Inflammatory macrophage treated with lipopolysaccharide for 1 hour (primary cell): ENCODE measurements at regions not wholly inside any gene's neighbourhood (a gene's known extent, or its start where the extent isn't known, plus 50 kb on each side); places are given as distances from the start of the nearest gene placed in this dataset.

Experiments
- DNase-seq, 2 donors: peaks; one replicate each; pipeline ENCODE4 v3.0.0-alpha.2; 2020 to 2022

DNA sequence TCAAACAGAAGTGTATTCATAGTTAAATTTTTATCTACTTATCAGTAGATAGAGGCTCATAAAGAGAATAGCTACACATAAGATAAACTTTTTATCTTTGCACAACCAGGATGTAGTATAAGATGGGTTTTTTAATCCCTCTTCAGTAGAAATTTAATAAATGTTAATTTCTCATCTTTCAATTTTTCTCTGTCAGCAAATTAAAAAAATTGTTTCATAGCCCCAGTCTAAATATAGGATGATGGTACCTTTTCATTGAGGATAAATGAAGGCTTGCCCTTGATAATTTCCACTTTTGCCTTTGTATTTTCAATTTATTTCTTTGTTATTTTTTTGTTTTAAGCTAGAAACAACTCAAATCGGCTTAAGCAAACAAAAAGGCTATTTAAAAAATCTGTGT lies 251.2 kb upstream of the NOX3 start:
- no peak for DNase-seq

DNA sequence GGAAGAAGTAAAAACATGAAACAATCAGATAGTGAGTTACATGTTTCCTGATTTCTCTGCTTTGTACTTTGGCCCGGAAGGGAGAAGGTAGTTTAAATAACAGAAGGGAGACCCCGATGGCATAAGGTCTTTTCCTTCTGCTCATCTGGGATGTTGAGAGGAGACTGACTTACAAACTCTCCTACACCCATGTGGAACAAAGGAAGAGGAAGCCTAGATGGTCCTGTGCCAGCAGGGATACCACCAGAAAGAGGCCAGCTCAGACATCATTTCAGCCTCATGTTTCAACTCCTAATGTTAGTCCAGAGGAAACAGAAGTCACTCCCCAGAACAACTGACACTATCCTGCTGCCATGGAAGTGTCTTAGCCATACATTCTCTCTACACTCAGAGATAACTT lies 250.7 kb upstream of the NOX3 start:
- DNase-seq, result no peak

DNA sequence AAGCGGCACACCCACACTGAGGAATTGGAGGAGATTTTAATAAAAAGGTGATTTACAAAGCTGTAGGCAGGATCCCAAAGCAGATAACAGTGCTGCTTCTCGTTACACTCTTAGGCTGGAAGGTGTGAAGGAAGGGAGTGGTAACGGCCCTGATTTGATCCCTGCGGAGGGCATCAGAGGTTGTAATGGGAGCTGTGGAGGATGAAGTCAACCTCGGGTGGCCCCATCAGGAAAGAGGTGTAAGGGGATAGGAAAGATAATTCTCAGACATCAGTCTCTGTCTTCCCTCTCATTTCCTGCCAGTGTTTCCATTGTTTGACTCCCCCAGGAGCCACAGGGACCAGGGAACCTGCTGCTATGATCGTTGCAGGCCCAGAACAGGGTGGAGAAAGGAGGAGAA lies 245.7 kb upstream of the NOX3 start:
- no peak for DNase-seq

DNA sequence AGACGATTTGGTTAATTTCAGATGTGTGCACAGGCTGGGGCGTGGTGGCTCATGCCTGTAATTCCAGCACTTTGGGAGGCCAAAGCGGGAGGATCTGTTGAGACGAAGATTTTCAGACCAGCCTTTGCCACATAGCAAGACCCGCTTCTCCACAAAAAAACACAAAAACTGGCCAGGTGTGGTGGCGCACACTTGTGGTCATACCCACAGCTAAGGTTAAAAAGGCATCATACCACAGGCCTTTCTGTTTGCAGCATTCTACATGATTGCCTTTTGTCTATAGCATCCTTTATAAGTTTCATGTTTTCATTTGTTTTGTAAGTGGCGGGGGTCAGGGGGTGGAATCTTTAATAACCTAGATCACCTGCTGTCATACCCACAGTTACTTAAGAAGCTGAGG lies 239.9 kb upstream of the NOX3 start:
- no peak for DNase-seq

DNA sequence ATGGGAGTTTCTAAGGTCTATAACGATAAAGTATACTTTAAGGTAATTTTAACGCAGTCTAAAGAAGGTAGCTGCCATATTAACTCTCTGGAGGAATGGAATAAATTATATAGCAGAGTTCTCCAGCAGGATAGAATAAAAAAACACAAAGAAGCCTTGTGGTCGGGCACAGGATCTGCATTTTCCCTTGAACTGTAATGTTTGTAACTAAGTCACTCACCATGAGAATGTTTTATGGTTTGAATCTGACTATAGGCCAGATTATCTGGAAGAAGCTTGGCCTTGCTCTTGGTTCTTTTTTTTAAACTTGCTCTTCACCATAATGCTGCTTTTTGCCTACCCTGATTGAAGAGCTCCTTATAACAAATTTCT lies 238.8 kb upstream of the NOX3 start:
- no peak for DNase-seq

DNA sequence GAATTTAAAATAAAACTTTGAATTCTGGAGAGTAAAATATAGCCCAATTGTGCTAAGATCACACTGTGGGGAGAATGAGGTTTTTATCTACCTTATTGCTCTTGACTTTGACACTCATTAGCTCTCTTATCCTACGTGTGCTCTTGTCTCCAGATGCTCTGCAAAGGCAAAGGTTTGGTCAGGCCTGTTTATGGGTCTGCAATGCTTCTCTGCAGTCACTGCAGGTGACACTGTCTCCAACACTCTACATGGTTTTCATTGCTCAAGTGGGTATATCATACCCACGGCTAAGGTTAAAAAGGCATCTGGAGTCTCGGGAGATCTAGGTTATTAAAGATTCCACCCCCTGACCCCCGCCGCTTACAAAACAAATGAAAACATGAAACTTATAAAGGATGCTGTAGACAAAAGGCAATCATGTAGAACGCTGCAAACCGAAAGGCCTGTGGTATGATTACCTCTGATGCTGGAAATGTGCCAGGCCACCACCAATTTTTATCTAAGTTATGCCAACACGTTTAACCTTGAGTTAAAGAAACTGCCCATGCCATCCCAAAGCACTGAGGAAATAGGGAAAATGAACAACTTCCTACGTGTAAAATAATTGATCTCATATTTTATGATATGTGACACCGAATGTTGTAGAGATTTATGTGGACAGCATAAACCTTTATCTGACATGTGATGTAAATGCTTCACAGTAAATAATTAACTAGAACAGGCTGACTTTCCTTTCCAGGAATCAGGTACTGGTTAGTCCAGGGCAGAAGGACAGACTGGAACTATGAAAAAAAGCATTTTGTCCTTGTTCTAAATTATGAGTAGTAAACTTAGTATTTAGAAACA lies 238.2 kb upstream of the NOX3 start:
- no peak for DNase-seq

DNA sequence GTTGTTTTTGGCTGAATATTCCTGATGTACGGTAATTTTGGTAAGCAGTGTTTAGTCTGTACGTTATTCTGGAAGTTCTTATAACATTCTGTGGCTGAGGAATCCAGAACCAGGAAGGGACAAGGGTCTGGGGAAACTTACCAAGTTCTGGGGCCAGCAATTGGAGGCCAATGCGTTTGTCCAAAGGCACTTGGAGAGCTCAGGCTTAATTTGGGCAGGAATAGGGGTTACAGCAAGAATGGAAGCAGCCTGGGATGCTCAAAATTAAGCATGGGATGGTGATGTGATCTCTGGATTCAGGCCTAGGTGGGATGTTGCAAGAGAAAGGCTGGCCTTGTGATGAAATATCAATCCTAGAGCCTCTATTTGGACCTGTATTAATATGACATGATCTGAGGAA lies 235.2 kb upstream of the NOX3 start:
- DNase-seq, result no peak

DNA sequence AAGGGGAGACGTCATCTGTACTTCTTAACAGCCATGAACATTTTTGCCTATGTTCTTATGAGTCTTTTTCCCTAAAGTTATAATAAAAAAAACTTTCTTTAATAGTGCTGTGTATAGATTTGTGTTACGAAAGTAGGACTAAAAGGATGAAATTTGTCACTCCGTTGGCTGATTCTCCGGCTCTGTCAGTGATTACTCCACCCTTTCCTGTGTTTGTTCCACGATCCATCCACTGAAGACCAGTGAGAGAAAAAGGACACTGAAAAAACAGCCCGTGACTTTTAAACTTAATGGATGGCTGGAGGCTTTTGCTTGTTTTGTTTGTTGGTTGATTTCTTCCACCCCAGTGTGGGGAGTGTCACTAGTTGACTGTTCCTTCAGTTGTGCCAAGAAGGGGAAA lies 232.0 kb upstream of the NOX3 start:
- no peak for DNase-seq

DNA sequence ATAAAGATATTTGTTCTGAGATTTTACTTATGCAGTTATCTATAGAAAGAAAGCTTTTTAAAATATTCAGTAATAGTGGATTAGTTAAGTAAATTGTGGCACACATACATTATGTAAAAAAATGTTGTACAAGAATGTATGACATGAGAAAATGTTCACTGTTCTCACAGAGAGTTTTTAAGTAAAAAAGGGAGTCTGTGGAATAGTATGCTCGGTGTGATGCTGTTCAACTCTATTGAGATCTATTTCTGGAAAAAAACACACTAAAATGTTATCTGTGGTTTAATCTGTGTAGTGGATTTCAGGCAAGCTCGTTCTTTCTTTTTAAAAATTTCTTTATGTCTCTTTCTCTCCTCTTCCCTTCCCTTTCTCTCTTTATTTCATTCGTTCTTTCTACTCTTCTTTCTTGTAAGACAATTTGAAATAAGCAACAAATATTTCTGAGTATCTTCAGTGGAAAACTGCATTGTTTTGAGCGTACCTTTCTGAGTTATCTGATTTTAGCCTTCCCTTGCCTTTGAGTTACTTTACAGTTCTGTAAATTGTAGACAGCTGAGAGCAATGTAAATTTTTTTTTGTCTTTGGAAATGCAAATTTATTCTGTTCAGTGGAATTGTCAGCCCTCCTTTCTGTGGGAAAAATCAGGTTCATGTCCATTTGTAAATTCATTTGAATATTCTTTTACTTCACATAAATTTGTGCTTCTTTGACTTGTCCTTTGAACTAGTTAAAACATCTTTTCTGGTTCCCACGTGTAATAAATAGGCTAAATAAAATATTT lies 229.0 kb upstream of the NOX3 start:
- no peak for DNase-seq

DNA sequence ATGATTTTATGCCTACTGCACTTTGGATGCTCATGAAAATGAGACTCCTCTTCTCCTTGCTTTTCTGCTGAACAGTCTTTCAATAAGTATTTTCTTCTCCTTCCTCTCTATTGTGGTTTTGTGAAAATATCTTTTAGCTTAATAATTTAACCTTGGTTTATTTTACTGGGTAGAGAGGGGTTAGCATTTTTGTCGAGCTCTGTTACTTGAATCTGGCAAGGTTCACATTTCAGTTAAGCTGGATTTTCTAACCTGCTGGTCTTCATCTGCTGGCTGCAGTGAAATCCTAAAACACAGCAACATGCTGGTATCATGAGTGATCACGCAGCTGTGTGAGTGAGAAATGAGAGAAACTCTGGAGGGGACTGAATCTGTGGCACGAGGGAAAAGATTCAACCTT lies 222.7 kb upstream of the NOX3 start:
- no peak for DNase-seq

DNA sequence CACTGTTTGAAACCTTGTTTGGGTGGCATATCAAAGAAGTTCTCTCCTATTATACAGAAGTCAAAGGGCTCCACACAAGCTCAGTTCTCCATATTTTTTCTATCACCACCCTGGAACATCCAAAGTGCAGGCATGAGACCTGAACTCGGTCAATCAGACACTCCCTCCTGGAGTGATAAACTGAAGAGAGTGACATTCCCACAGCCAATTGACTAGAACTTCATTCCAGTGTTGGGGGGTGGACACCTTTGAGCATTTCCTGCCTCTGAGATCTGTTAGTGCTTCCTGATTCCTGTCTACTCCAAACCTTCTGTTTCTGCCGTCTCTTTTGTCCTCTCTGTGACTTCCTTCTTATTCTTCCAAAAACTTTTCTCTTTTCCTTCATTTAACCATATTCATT lies 220.7 kb upstream of the NOX3 start:
- DNase-seq, result no peak

DNA sequence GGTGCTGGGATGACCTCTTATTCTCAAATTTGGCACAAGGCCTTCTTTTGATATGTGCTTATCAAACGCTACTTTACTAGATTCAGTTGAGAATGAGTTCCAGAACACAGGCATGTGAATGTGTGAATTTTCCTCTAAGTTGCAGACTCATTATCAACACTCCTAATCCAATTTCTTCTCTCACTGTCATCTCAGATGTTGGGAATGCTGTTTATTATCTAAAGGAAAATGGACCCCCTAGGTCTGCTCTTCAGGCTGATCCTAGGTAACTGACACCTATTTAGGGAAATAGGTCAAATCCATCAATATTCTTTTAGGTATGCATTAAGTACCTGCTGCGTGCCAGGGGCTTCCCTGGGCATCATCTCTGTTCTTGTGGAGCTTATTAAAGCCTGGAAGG lies 215.0 kb upstream of the NOX3 start:
- no peak for DNase-seq

DNA sequence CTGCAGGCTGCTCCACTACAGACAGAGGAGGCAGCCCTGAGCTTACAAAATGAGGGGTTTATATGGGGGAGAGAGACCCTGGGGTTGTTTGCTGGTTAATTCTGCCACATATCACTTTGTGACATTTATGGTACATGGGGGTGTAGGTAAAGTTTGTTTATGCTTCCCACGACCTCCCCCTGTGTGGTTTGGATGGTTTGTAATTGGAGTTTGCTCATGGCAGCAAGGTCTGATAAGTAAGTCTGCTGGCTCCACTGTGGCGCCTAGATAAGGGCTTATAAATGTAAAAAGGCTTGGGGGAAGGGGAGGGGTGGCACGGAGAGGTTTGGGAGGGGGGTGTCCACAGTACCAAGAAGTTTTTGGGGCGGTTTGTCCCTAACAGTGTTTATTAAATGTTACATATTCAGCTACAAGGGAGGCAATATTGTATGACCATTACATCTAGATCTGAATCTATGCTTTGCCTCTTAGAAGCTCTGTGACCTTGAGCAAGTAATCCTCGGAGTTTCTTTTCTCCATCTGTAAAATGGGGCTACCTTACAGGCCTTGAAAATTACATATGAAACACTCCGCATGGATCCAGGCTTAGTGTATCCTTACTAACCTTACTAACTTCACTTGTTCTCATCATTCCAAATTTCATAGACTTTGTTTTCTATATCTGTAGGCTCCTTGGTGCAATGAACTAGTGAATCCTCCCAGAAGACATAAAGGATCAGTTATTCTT lies 204.8 kb upstream of the NOX3 start:
- DNase-seq, result no peak

DNA sequence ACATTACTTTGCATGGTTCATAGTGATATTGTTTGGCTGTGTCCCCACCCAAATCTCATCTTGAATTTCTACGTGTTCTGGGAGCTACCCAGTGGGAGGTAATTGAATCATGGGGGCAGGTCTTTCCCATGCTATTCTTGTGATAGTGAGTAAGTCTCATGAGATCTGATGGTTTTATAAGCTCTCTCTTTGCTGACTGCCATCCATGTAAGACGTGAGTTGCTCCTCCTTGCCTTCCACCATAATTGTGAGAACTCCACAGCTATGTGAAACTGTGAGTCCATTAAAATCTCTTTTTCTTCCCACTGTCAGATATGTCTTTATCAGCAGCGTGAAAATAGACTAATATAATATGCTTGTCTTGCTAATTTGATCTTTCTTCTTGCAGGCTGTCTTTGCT lies 200.4 kb upstream of the NOX3 start:
- DNase-seq, result no peak

DNA sequence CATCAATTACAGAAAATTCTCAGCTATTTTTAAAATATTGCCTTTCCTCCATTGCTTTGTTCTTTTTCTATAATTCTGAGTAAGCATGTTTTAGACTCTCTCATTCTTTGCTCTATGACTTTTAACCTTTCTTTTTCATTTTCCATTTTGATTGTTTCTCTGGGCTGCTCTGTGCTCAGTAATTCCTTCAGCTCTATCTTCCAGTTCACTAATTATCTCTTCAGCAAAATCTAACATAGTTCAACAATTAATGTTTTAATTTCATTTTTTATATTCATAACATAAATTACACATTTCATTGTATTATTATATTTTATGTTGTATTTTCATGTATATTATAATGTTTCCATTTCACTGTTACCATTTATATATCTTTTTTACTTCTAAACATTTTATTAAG lies 198.8 kb upstream of the NOX3 start:
- no peak for DNase-seq

DNA sequence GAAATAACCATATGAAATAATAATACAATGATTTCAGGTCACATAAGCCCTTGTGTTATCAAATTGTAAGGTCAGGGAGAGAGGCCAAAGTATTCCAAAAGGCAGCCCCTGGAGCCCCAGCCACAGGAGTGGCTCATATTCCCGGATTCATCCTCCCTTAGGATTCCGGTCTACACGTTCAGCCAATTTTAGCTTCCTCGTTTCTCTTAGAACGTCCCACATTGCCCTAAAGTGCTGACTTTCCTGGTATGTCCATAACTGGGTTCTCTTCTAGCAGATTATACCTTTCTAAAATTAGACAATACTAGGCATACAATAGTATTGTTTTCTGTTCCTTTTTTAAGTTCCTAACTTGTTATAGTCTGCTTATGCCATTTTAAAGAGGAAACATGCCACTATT lies 192.7 kb upstream of the NOX3 start:
- DNase-seq, result no peak

DNA sequence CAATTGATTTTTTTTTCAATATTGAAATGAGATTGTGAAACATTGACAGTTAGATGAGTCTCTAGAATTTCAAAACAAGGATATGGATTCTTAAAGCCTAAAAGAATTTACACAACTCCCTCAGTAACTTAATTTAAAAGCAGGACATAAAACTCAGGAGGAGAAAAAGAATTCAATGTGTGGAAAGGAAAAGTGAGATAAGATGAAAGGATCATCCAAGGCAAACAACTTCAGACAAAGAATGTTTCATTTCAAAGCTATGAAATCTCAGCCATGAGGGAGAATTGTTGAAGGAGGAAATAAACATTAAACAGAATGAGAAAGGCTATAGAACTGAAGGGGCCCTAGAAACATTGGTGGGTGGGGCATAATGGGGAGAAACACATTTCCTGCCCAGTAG lies 191.7 kb upstream of the NOX3 start:
- DNase-seq, result no peak

DNA sequence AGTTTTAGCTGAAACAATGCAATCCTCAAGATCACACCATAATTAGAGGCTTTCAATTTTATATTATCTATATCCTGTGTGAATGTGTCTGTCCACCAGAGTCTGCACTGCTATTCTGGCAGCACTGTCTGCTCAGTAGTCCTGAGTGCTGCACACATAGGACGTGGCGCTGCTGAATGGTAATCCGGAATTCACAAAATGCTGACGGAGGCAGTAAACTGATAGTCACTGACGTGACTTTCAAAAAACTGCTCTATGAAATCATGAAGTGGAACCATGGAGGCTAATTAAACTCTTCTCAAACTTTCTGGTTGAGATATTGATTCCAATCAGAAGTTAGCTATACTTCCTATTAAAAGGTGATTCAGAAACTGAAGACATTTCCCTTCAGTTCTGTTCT lies 190.8 kb upstream of the NOX3 start:
- DNase-seq, result no peak

DNA sequence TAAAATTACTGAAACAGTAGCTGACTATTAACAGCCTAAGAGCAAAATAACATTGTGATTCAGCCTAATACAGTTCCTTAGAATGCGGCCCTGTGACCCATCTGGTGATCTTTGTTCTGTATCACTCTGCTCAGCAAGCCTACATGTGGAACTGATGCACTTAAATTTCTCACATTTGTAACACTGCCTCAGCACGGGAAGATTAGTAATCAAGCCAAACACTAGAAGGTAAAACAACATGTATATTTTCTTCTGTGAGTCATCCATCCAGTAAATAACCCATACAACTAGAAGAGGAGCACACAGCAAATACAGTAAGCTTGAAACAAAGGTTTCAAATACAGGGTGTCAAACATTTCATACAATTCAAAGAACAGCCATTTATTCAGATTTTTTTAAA lies 189.7 kb upstream of the NOX3 start:
- DNase-seq, result no peak

DNA sequence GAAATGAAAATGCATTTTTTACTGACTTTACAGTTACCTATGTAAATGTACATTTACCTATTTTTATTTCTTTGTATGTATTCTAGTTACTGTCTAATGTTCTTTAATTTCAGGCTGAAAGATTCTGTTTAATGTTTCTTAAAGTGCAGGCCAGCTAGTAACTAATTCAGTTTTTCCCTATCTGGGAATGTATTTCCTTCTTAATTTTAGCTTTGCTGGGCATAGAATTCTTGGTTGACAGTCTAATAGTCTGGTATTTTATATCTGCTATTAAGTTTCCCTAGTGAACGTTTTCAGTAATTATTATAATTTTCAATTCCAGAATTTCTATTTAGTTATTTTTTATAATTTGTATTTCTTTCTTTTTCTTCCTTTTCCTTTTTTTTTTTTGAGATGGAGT lies 186.0 kb upstream of the NOX3 start:
- DNase-seq, result no peak

DNA sequence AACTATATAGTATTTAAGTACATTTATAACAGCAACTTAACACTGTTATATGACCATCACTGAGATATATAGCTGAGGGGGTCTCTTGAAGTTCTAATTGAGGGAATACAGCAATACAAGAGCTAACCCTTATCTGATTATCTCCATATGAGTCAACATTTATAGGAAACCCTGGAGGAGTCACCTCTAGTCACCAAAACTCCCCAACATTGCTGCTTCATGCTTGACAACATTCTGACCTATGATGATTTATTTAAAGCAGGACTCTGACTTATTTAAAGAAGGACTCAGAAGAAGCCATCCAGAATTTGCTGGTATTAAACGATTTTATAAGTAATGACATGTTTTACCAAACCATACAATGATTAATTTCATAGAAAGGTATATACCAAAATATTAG lies 182.6 kb upstream of the NOX3 start:
- no peak for DNase-seq

DNA sequence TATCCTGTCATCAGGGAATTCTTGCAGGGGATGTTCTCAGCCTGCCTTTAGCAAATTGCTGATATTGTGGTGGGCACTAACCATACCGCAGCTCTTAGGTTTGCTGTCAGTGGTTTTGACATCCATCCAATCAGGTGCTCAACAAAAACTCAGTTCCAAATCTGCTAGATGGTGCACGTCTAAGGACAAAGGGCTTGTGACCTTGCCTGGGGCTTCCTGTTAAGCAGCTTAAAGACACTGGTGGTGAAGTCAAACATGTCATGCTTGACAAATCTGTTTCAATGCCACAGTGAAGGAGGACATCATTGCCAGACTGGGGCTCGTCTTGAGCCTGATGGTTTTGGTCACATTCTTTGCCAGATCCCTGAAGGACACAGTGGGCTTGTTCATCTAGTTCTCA lies 179.8 kb upstream of the NOX3 start:
- DNase-seq, result no peak

DNA sequence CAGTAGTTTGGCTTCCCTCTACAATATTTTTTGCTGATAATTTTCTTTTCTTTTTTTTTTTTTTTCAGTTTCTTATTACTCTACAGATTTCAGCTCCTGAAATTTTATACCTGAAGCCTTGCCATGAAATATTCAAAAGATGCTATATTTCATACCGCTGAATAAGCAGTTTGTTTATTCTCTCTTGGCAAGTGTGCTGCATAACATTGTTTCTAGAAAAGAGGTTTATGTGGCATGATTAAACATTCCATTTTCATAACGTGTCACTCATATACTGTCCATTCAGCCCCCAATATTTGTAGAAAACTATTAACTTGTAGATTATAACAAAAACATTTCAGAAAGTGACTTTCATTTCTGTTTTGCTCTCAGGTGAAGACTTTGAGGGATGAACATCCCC lies 174.4 kb upstream of the NOX3 start:
- no peak for DNase-seq

DNA sequence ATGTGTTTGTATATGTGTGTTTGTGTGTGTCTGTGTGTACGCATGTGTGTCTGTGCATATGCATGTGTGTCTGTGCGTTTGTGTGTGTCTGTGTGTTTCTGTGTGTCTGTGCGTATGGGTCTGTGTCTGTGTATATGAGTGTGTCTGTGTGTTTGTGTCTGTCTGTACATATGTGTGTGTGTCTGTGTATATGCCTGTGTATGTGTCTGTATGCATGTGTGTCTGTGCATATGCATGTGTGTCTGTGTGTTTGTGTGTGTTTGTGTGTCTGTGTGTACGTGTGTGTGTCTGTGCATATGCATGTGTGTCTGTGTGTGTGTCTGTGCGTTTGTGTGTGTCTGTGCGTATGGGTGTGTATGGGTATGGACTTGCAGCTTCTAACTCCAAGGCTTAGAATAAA lies 174.0 kb upstream of the NOX3 start:
- no peak for DNase-seq
